ENCODE measurements at regions not wholly inside any gene's neighbourhood (a gene's known extent, or its start where the extent isn't known, plus 50 kb on each side); places are given as distances from the start of the nearest gene placed in this dataset.

DNA sequence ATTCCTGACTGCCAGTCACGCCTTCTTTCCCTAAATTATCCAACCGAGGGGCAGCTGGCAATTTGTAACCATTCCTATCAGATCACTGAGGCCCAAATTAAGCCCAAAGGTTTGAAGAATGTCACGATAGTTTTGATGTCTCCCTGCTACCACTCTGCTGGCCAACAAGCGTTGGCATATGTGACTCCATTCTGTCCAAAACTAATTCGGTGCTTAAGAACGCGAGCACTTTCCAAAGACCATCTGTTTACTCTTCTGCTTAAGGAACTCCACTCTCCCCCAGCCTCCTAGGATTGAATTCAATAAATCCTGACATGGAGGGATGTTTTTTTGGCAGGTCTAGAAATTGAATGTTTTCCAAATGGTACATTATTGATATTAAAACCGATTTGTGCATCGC, 131.5 kb upstream of the CTBP2 start:
- DNase-seq = no peak
- no peak overlapping the region for H3K27ac ChIP-seq
- H3K4me1 ChIP-seq = no peaks in the 10 kb centered on the region
- H3K27me3 ChIP-seq (replicated peaks in 1 of 7) = peaks cover 0 to 14% (median 0%) of the 10 kb centered on the region in 7 donors
- intact Hi-C loops (cut with DNase I; ENCODE audit: low total_unique reads) = no loop called here
- TF ChIP-seq, protein P1, sequence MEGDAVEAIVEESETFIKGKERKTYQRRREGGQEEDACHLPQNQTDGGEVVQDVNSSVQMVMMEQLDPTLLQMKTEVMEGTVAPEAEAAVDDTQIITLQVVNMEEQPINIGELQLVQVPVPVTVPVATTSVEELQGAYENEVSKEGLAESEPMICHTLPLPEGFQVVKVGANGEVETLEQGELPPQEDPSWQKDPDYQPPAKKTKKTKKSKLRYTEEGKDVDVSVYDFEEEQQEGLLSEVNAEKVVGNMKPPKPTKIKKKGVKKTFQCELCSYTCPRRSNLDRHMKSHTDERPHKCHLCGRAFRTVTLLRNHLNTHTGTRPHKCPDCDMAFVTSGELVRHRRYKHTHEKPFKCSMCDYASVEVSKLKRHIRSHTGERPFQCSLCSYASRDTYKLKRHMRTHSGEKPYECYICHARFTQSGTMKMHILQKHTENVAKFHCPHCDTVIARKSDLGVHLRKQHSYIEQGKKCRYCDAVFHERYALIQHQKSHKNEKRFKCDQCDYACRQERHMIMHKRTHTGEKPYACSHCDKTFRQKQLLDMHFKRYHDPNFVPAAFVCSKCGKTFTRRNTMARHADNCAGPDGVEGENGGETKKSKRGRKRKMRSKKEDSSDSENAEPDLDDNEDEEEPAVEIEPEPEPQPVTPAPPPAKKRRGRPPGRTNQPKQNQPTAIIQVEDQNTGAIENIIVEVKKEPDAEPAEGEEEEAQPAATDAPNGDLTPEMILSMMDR (IDR thresholded peaks at IDR 0.05 in 8 of 11, conservative IDR thresholded peaks at IDR 0.05 in 3 of 11) = no peak
- TF ChIP-seq POLR2A (IDR thresholded peaks at IDR 0.05) (no peak), POLR2AphosphoS5 (IDR thresholded peaks at IDR 0.05) (no peak)
- WGBS, 5 donors = 84 to 92% (median 88%) methylated on average over 9 of the region's 9 CpGs
- H3K9me3 ChIP-seq = peaks cover 0 to 7% (median 0%) of the 10 kb centered on the region in 8 donors
- H3K36me3 ChIP-seq = no peaks in the 10 kb centered on the region
- no peak overlapping the region for H3K4me3 ChIP-seq

DNA sequence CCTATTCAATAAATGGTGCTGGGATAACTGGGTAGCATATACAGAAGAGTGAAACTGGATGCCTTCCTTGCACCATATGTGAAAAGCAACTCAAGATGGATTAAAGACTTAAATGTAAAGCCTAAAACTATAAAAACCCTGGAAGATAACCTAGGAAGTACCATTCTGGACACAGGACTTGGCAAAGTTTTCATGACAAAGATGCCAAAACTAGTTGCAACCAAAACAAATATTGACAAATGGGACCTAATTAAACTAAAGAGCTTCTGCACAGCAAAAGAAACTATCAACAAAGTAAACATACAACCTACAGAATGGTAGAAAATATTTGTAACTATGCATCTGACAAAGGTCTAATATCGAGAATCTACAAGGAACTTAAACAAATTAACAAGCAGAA, 129.1 kb upstream of the CTBP2 start:
- H3K9me3 ChIP-seq = peaks cover 0 to 11% (median 0%) of the 10 kb centered on the region in 8 donors
- peaks cover 0 to 27% (median 0%) of the 10 kb centered on the region in 7 donors for H3K27me3 ChIP-seq (replicated peaks in 1 of 7)
- H3K4me3 ChIP-seq = no peak overlapping the region
- H3K4me1 ChIP-seq = no peaks in the 10 kb centered on the region
- no peak overlapping the region for H3K27ac ChIP-seq
- WGBS, 5 donors = 76 to 96% (median 84%) methylated on average over 1 of the region's 1 CpG
- intact Hi-C loops (cut with DNase I; ENCODE audit: low total_unique reads) = no loop called here
- TF ChIP-seq POLR2A (IDR thresholded peaks at IDR 0.05) (no peak), POLR2AphosphoS5 (IDR thresholded peaks at IDR 0.05) (no peak)
- TF ChIP-seq, protein P1 (IDR thresholded peaks at IDR 0.05 in 8 of 11, conservative IDR thresholded peaks at IDR 0.05 in 3 of 11) = no peak
- H3K36me3 ChIP-seq = no peaks in the 10 kb centered on the region
- no peak for DNase-seq

DNA sequence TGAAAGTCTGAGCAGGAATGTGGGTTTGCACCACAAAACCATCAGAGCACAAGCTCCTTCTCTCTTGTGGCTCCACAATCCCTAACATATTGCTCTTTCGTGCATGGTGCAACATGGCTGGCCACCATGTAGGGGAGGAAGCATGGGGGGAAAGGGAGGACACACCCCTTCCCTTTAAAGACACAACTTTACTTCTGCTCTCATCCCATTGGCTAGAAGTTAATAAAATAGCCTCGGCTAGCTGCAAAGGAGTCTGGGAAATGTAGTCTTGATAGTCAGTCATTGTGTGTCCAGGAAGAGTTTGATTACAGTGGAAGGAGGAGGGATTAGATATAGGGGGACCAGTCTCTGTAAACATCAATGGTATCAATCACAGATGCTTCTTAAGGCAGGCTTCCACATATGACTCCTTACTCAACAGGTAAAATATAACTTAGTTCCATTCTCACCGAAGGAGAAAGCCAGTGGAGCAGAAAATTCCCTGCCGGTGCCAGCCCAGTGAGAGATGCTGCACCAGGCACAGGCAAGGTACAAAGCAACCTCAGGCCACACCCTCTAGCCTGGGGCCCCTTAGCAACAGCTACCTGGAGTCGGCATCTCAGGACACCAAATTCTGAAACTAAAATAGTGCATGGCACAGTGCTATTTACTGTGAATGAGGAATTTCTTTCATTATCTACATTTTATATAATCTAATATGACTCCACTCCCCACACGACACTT, 124.7 kb upstream of the CTBP2 start:
- H3K9me3 ChIP-seq = peaks cover 0 to 11% (median 0%) of the 10 kb centered on the region in 8 donors
- no peak for DNase-seq
- whole genome bisulfite sequencing, 5 donors = 79 to 88% (median 87%) methylated on average over 6 of the region's 6 CpGs
- no peak overlapping the region for H3K27ac ChIP-seq
- no peaks in the 10 kb centered on the region for H3K4me1 ChIP-seq
- H3K27me3 ChIP-seq (replicated peaks in 1 of 7) = peaks cover 0 to 47% (median 0%) of the 10 kb centered on the region in 7 donors
- no peak for TF ChIP-seq POLR2A (IDR thresholded peaks at IDR 0.05)
- TF ChIP-seq POLR2AphosphoS5 (IDR thresholded peaks at IDR 0.05) = no peak
- TF ChIP-seq, protein P1 (IDR thresholded peaks at IDR 0.05 in 8 of 11, conservative IDR thresholded peaks at IDR 0.05 in 3 of 11) = no peak
- no peak overlapping the region for H3K4me3 ChIP-seq
- no peaks in the 10 kb centered on the region for H3K36me3 ChIP-seq
- intact Hi-C loops (cut with DNase I; ENCODE audit: low total_unique reads) = no loop called here

DNA sequence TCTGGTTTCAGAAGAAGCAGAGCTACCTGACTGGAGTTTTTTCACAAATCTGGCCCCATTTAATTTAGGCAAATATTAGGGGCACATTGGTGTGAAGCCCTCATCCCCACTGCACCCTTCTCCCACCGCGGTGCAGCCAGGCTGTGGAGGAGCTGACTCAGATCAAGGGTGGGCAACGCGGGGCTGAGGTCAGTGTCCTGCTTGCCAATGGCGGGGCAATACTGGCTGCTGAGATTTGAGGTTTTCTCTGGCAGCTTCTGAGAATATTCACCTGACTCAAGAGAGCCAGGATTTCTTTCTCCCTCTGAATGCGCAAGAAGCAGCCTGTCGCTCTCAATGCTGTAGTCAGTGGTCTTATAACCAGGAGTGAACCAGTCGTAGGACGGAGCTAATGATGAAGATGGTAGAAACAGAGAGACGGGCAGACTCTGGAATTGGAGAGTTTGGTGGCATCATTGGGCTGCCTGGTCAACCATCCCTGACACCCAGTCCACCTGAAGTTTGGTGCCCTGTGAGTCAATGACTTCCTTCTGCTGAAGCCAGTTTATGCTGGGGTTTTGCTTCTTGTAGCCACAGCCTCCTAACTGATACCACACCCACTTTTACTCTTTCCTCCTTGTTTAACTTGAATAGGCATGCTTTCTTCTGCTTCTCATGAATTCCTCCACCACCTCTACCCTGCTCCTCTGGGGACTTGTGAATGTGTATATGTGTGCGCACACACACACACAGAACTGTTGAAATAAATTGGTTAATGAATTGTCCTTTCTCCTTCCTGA, 123.7 kb upstream of the CTBP2 start:
- 80 to 98% (median 95%) methylated on average over 11 of the region's 11 CpGs for WGBS, 5 donors

More for the DNA sequence above, 123.7 kb upstream of the CTBP2 start:
- no peak for DNase-seq
- Histone ChIP-seq H3K36me3 (no peaks in the 10 kb centered on the region), H3K27me3 (replicated peaks in 1 of 7) (peaks cover 0 to 47% (median 0%) of the 10 kb centered on the region in 7 donors), H3K4me3 (no peak overlapping the region), H3K9me3 (peaks cover 0 to 6% (median 0%) of the 10 kb centered on the region in 8 donors), H3K27ac (no peak overlapping the region), H3K4me1 (no peaks in the 10 kb centered on the region)
- intact Hi-C loops (cut with DNase I; ENCODE audit: low total_unique reads) = no loop called here
- no peak for TF ChIP-seq POLR2AphosphoS5 (IDR thresholded peaks at IDR 0.05)
- TF ChIP-seq POLR2A (IDR thresholded peaks at IDR 0.05) = no peak
- TF ChIP-seq, protein P1 (IDR thresholded peaks at IDR 0.05 in 8 of 11, conservative IDR thresholded peaks at IDR 0.05 in 3 of 11) = no peak
